GM18907 (cell line): ENCODE measurements at regions not wholly inside any gene's neighbourhood (a gene's known extent, or its start where the extent isn't known, plus 50 kb on each side); places are given as distances from the start of the nearest gene placed in this dataset.
"Not testable (repeated sequence)": the region's sequence is repeated elsewhere in the genome, so short reads cannot be mapped to it uniquely, and the experiment has no call there.

Experiments
- ATAC-seq: cut with Tn5 transposase; IDR thresholded peaks from one replicate; pipeline ENCODE4 v1.9.1; 2021; ENCODE audit warnings: mild to moderate bottlenecking, moderate library complexity; ENCODE audit not compliant: unreplicated experiment

- no peak for ATAC-seq
Observed at GRCh38 chr13:109297628-109298027, 488.8 kb downstream of the IRS2 start.

GRCh38 chr13:109293166-109293565, 493.2 kb downstream of the IRS2 start:
- ATAC-seq, result no peak

GRCh38 chr13:109288151-109288709, 498.2 kb downstream of the IRS2 start:
- ATAC-seq, result no peak

- ATAC-seq, result no peak
Observed at GRCh38 chr13:109287553-109287952, 498.8 kb downstream of the IRS2 start.

GRCh38 chr13:109285586-109285985, 500.8 kb downstream of the IRS2 start:
- ATAC-seq, result no peak

- no peak for ATAC-seq
Observed at GRCh38 chr13:109281903-109282635, 504.3 kb downstream of the IRS2 start.

GRCh38 chr13:109281017-109281902, 505.1 kb downstream of the IRS2 start:
- no peak for ATAC-seq

- ATAC-seq, result no peak
Observed at GRCh38 chr13:109276261-109276660, 510.1 kb downstream of the IRS2 start.

GRCh38 chr13:109275852-109276251, 510.5 kb downstream of the IRS2 start:
- no peak for ATAC-seq

GRCh38 chr13:109275139-109275745, 511.1 kb downstream of the IRS2 start:
- no peak for ATAC-seq

- ATAC-seq, result no peak
Observed at GRCh38 chr13:109274188-109274821, 512.1 kb downstream of the IRS2 start.

GRCh38 chr13:109273326-109273751, 513.0 kb downstream of the IRS2 start:
- no peak for ATAC-seq

- no peak for ATAC-seq
Observed at GRCh38 chr13:109272595-109273325, 513.6 kb downstream of the IRS2 start.

- no peak for ATAC-seq
Observed at GRCh38 chr13:109271555-109272541, 514.5 kb downstream of the IRS2 start.

- no peak for ATAC-seq
Observed at GRCh38 chr13:109271061-109271460, 515.3 kb downstream of the IRS2 start.

GRCh38 chr13:109269381-109269780, 517.0 kb downstream of the IRS2 start:
- not testable (repeated sequence) for ATAC-seq

- ATAC-seq, result not testable (repeated sequence)
Observed at GRCh38 chr13:109268492-109268891, 517.9 kb downstream of the IRS2 start.

GRCh38 chr13:109267400-109267799, 519.0 kb downstream of the IRS2 start:
- not testable (repeated sequence) for ATAC-seq

GRCh38 chr13:109265438-109265742, 521.0 kb downstream of the IRS2 start:
- ATAC-seq, result not testable (repeated sequence)
